Mammary epithelial cell (primary cell): ENCODE measurements at regions not wholly inside any gene's neighbourhood (a gene's known extent, or its start where the extent isn't known, plus 50 kb on each side); places are given as distances from the start of the nearest gene placed in this dataset.

Source experiments
- EZH2 ChIP-seq: IDR thresholded peaks from 2 replicates; pipeline ENCODE4 v1.6.1; 2012; ENCODE audit warnings: low read length, inconsistent platforms, borderline replicate concordance
- TF ChIP-seq, protein P1 (sequence below), 2 donors: IDR thresholded peaks in 1 of 2; conservative IDR thresholded peaks in 1 of 2; 2 replicates each; pipeline ENCODE4 v1.5.1; 2011 to 2012; ENCODE audit warnings: inconsistent platforms in 2 of 2, low read length in 2 of 2, mild to moderate bottlenecking in 2 of 2, control low read depth in 1 of 2, low read depth in 1 of 2; ENCODE audit not compliant: insufficient read depth in 1 of 2; ENCODE audit errors: extremely low read depth in 1 of 2

DNA sequence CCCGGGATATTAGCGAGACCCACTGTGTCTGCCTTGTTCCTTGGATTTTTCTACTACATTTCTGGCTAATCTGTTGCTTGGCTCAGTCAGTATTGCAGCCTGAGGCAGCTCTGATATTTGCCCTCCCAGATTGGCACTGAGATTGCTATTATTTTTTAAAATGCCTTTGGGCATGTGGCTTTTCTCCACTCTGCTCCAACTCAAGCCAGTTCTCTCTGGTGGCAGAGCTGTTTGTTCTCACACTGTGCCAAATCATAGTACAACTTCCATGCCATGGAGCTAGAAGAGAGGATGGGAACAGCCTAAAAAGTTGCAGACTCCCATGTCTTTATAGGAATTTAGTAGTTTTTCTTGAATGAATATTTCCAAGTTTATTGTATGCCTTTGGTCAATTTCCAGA lies 155.9 kb upstream of the ATP10B start:
- TF ChIP-seq, protein P1, sequence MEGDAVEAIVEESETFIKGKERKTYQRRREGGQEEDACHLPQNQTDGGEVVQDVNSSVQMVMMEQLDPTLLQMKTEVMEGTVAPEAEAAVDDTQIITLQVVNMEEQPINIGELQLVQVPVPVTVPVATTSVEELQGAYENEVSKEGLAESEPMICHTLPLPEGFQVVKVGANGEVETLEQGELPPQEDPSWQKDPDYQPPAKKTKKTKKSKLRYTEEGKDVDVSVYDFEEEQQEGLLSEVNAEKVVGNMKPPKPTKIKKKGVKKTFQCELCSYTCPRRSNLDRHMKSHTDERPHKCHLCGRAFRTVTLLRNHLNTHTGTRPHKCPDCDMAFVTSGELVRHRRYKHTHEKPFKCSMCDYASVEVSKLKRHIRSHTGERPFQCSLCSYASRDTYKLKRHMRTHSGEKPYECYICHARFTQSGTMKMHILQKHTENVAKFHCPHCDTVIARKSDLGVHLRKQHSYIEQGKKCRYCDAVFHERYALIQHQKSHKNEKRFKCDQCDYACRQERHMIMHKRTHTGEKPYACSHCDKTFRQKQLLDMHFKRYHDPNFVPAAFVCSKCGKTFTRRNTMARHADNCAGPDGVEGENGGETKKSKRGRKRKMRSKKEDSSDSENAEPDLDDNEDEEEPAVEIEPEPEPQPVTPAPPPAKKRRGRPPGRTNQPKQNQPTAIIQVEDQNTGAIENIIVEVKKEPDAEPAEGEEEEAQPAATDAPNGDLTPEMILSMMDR (conservative IDR thresholded peaks at IDR 0.05 in 1 of 2, IDR thresholded peaks at IDR 0.05 in 1 of 2; ENCODE audit: extremely low read depth in 1 of 2, insufficient read depth in 1 of 2, low read depth in 1 of 2, low read length in 2 of 2): no peak
- TF ChIP-seq EZH2: no peak
